ENCODE measurements at regions not wholly inside any gene's neighbourhood (a gene's known extent, or its start where the extent isn't known, plus 50 kb on each side); places are given as distances from the start of the nearest gene placed in this dataset.

- TF ChIP-seq CTCF (IDR thresholded peaks at IDR 0.05): no peak
- TF ChIP-seq EZH2 (IDR thresholded peaks at IDR 0.05): no peak
Observed at GRCh38 chr2:8363161-8363560, 318.7 kb upstream of the ID2 start.
